SU-DHL-6 (cell line): ENCODE measurements at regions not wholly inside any gene's neighbourhood (a gene's known extent, or its start where the extent isn't known, plus 50 kb on each side); places are given as distances from the start of the nearest gene placed in this dataset.

ENCODE experiments used
- H2AFZ ChIP-seq: fragments of 200-600 bp; sonication (generic); 2 replicates; pipeline ENCODE4 v1.6.1; 2014; ENCODE audit warnings: low read depth, mild to moderate bottlenecking, moderate library complexity, mixed read lengths, antibody characterized with exemption, low read length; ENCODE audit not compliant: severe bottlenecking
- H3F3A ChIP-seq: fragments of 200-600 bp; shearing (Covaris generic); 2 replicates; pipeline ENCODE4 v1.6.0; 2016; ENCODE audit warnings: antibody characterized with exemption, mild to moderate bottlenecking; ENCODE audit not compliant: insufficient read depth
- H3K27ac ChIP-seq: fragments of 200-600 bp; sonication (generic); 2 replicates; pipeline ENCODE4 v1.5.1; 2016; ENCODE audit warnings: low read depth, mild to moderate bottlenecking, low read length, moderate library complexity, mixed read lengths
- H3K27me3 ChIP-seq: fragments of 200-600 bp; sonication (generic), shearing (Covaris generic); 2 replicates; pipeline ENCODE4 v1.6.0; 2014; ENCODE audit warnings: mild to moderate bottlenecking, low read length
- H3K36me3 ChIP-seq: fragments of 200-600 bp; sonication (generic); 2 replicates; pipeline ENCODE4 v1.6.1; 2014; ENCODE audit warnings: mild to moderate bottlenecking, low read length, mixed read lengths
- H3K4me2 ChIP-seq: fragments of 300-600, 200-600 bp; shearing (Covaris generic), sonication (generic); 2 replicates; pipeline ENCODE4 v1.6.0; 2014; ENCODE audit warnings: low read length, low read depth, mild to moderate bottlenecking; ENCODE audit not compliant: poor library complexity, severe bottlenecking
- H3K4me3 ChIP-seq: fragments of 200-600 bp; sonication (generic); 2 replicates; pipeline ENCODE4 v1.5.1; 2014; ENCODE audit warnings: antibody characterized with exemption, low read length, mild to moderate bottlenecking, mixed read lengths; ENCODE audit not compliant: insufficient read depth, poor library complexity, severe bottlenecking
- H3K79me2 ChIP-seq: fragments of 200-600 bp; sonication (generic); 2 replicates; pipeline ENCODE4 v1.6.1; 2014; ENCODE audit warnings: mild to moderate bottlenecking, low read length, moderate library complexity; ENCODE audit not compliant: insufficient read depth
- H3K9ac ChIP-seq: fragments of 200-600 bp; sonication (generic); 2 replicates; pipeline ENCODE4 v1.7.0; 2014; ENCODE audit warnings: mild to moderate bottlenecking, low read length
- H3K9me2 ChIP-seq: fragments of 200-600 bp; sonication (generic); replicated peaks from 2 replicates; pipeline ENCODE4 v1.6.1; 2014; ENCODE audit warnings: low read length; ENCODE audit not compliant: insufficient read depth
- H3K9me3 ChIP-seq: fragments of 200-600 bp; sonication (generic); 2 replicates; pipeline ENCODE4 v1.6.1; 2014; ENCODE audit warnings: low read length, mixed read lengths; ENCODE audit not compliant: insufficient read depth
- H4K20me1 ChIP-seq: fragments of 200-600 bp; sonication (generic); 2 replicates; pipeline ENCODE4 v1.6.1; 2014; ENCODE audit warnings: low read depth, mild to moderate bottlenecking, antibody characterized with exemption, low read length, moderate library complexity, mixed read lengths
- CTCF ChIP-seq: fragments of 200-600 bp; sonication (generic); IDR thresholded peaks from one replicate; pipeline ENCODE4 v1.5.1; 2017; ENCODE audit warnings: antibody characterized with exemption, mild to moderate bottlenecking, low read length, moderate library complexity; ENCODE audit not compliant: insufficient read depth, poor library complexity, severe bottlenecking
- EZH2phosphoT487 ChIP-seq: fragments of 200-600 bp; sonication (generic), shearing (Covaris generic); conservative IDR thresholded peaks from 2 replicates; pipeline ENCODE4 v1.6.1; 2018; ENCODE audit warnings: mild to moderate bottlenecking, antibody characterized with exemption, low read length, moderate library complexity, mixed read lengths

- Histone ChIP-seq H3K9ac (no peak overlapping the region), H3K79me2 (no peaks in the 10 kb centered on the region), H2AFZ (no peak overlapping the region), H3K27ac (no peak overlapping the region), H3K9me3 (no peaks in the 10 kb centered on the region), H3K9me2 (no peaks in the 10 kb centered on the region), H3F3A (no peaks in the 10 kb centered on the region), H3K4me3 (no peak overlapping the region), H3K4me2 (no peak overlapping the region), H3K36me3 (no peaks in the 10 kb centered on the region), H4K20me1 (no peaks in the 10 kb centered on the region), H3K27me3 (no peaks in the 10 kb centered on the region; the same call in 1 of the 2 replicates)
- no peak for TF ChIP-seq EZH2phosphoT487
- TF ChIP-seq CTCF = no peak
Measured at GRCh38 chr4:189510601-189511000, 430.1 kb upstream of the FRG1 start.

- no peak overlapping the region for H3K9ac ChIP-seq
- H3K27me3 ChIP-seq = no peaks in the 10 kb centered on the region; the same call in 1 of the 2 replicates
- no peak overlapping the region for H3K4me3 ChIP-seq
- H3K4me2 ChIP-seq = no peak overlapping the region
- H3K9me2 ChIP-seq = no peaks in the 10 kb centered on the region
- no peaks in the 10 kb centered on the region for H3F3A ChIP-seq
- H3K36me3 ChIP-seq = no peaks in the 10 kb centered on the region
- no peaks in the 10 kb centered on the region for H3K79me2 ChIP-seq
- no peaks in the 10 kb centered on the region for H3K9me3 ChIP-seq
- no peak overlapping the region for H2AFZ ChIP-seq
- no peaks in the 10 kb centered on the region for H4K20me1 ChIP-seq
- TF ChIP-seq CTCF (no peak), EZH2phosphoT487 (no peak)
- no peak overlapping the region for H3K27ac ChIP-seq
Measured at GRCh38 chr4:189511581-189511980, 429.1 kb upstream of the FRG1 start.

- H2AFZ ChIP-seq = no peak overlapping the region
Measured at GRCh38 chr4:189513421-189513820, 427.3 kb upstream of the FRG1 start.

More at GRCh38 chr4:189513421-189513820, 427.3 kb upstream of the FRG1 start:
- no peaks in the 10 kb centered on the region for H3K9me3 ChIP-seq
- H3K27ac ChIP-seq = no peak overlapping the region
- H3K4me3 ChIP-seq = no peak overlapping the region
- no peaks in the 10 kb centered on the region for H3F3A ChIP-seq
- H4K20me1 ChIP-seq = no peaks in the 10 kb centered on the region
- no peak overlapping the region for H3K9ac ChIP-seq
- no peaks in the 10 kb centered on the region for H3K36me3 ChIP-seq
- TF ChIP-seq CTCF (no peak), EZH2phosphoT487 (no peak)
- H3K27me3 ChIP-seq = no peaks in the 10 kb centered on the region; the same call in 1 of the 2 replicates
- no peaks in the 10 kb centered on the region for H3K9me2 ChIP-seq
- H3K79me2 ChIP-seq = no peaks in the 10 kb centered on the region
- H3K4me2 ChIP-seq = no peak overlapping the region
